ENCODE measurements at regions not wholly inside any gene's neighbourhood (a gene's known extent, or its start where the extent isn't known, plus 50 kb on each side); places are given as distances from the start of the nearest gene placed in this dataset.
A peak's percentile ranks its signal among the peaks of the same experiment; 100 is the strongest.

- POLR2A ChIA-PET = interaction anchor here (0.7 to 7.8 kb wide), 21 partner anchors 11 to 377 kb away, joined by 3 to 214 read pairs (median 9); partner anchors contain the start of gene IRF2BP2
- Mint-ChIP-seq H3K4me1 (peaks cover 74% of the 10 kb centered on the region), H3K27ac (peak overlapping the region; percentile 93), H3K9me3 (no peaks in the 10 kb centered on the region), H3K27me3 (no peaks in the 10 kb centered on the region), H3K36me3 (ENCODE audit: low read depth) (no peaks in the 10 kb centered on the region), H3K4me3 (peak overlapping the region; percentile 77)
- intact Hi-C loops (cut with micrococcal nuclease) = loop anchor here (1.0 to 5.0 kb wide), 12 partner anchors 9 to 481 kb away; no protein-coding TSS in a partner anchor
- DNase-seq (no peak), ATAC-seq (ENCODE audit: low read depth) (no peak)
- CTCF ChIA-PET = interaction anchor here (0.9 to 4.2 kb wide), 12 partner anchors 9 to 380 kb away, joined by 3 to 31 read pairs (median 4); no protein-coding TSS in a partner anchor
- no peak for TF ChIP-seq CTCF (IDR thresholded peaks at IDR 0.05)
These were observed 150.7 kb downstream of the TOMM20 start for GRCh38 chr1:234977875-234978396.

- ChIA-PET POLR2A (interaction anchor here (1.0 to 7.8 kb wide), 6 partner anchors 13 to 378 kb away, joined by 3 to 75 read pairs (median 12); no protein-coding TSS in a partner anchor), CTCF (interaction anchor here (0.9 to 2.0 kb wide), 2 partner anchors 35 to 106 kb away, joined by 3 to 22 read pairs; no protein-coding TSS in a partner anchor)
- H3K27ac Mint-ChIP-seq = peak overlapping the region; percentile 77
- TF ChIP-seq CTCF (IDR thresholded peaks at IDR 0.05) = no peak
- DNase-seq = no peak
- no peaks in the 10 kb centered on the region for H3K27me3 Mint-ChIP-seq
- ATAC-seq (ENCODE audit: low read depth) = no peak
- H3K36me3 Mint-ChIP-seq (ENCODE audit: low read depth) = no peaks in the 10 kb centered on the region
- H3K4me1 Mint-ChIP-seq = peaks cover 74% of the 10 kb centered on the region
- intact Hi-C loops (cut with micrococcal nuclease) = loop anchor here (5.0 kb wide), 1 partner anchor 480 kb away; no protein-coding TSS in a partner anchor
- no peak overlapping the region for H3K4me3 Mint-ChIP-seq
- no peaks in the 10 kb centered on the region for H3K9me3 Mint-ChIP-seq
These were observed 151.6 kb downstream of the TOMM20 start for GRCh38 chr1:234976861-234977680.

GRCh38 chr1:234975941-234976860, 152.4 kb downstream of the TOMM20 start:
- H3K36me3 Mint-ChIP-seq (ENCODE audit: low read depth) = no peaks in the 10 kb centered on the region
- peak overlapping the region; percentile 46 for H3K27ac Mint-ChIP-seq
- H3K4me3 Mint-ChIP-seq = no peak overlapping the region
- no peaks in the 10 kb centered on the region for H3K9me3 Mint-ChIP-seq
- POLR2A ChIA-PET = interaction anchor here (1.0 to 7.8 kb wide), 5 partner anchors 12 to 377 kb away, joined by 3 to 75 read pairs (median 17); no protein-coding TSS in a partner anchor
- H3K27me3 Mint-ChIP-seq = no peaks in the 10 kb centered on the region
- H3K4me1 Mint-ChIP-seq = peaks cover 66% of the 10 kb centered on the region
- intact Hi-C loops (cut with micrococcal nuclease) = loop anchor here (5.0 kb wide), 1 partner anchor 479 kb away; no protein-coding TSS in a partner anchor
- no peak for DNase-seq
- no peak for TF ChIP-seq CTCF (IDR thresholded peaks at IDR 0.05)
- no peak for ATAC-seq (ENCODE audit: low read depth)
- CTCF ChIA-PET = interaction anchor here (0.9 kb wide), 1 partner anchor 36 kb away, joined by 3 read pairs; no protein-coding TSS in a partner anchor

GRCh38 chr1:234975122-234975940, 153.3 kb downstream of the TOMM20 start:
- no peak for TF ChIP-seq CTCF (IDR thresholded peaks at IDR 0.05)
- no peak for DNase-seq
- intact Hi-C loops (cut with micrococcal nuclease) = loop anchor here (5.0 kb wide), 1 partner anchor 478 kb away; no protein-coding TSS in a partner anchor
- CTCF ChIA-PET = interaction anchor here (1.4 kb wide), 1 partner anchor 108 kb away, joined by 3 read pairs; no protein-coding TSS in a partner anchor
- ATAC-seq (ENCODE audit: low read depth) = no peak
- Mint-ChIP-seq H3K4me1 (peaks cover 66% of the 10 kb centered on the region), H3K36me3 (ENCODE audit: low read depth) (no peaks in the 10 kb centered on the region), H3K4me3 (no peak overlapping the region), H3K27me3 (no peaks in the 10 kb centered on the region), H3K9me3 (no peaks in the 10 kb centered on the region), H3K27ac (peak overlapping the region; percentile 15)
- POLR2A ChIA-PET = interaction anchor here (1.3 to 7.8 kb wide), 6 partner anchors 11 to 375 kb away, joined by 4 to 75 read pairs (median 12); no protein-coding TSS in a partner anchor
